HG02840 (cell line): ENCODE measurements at regions not wholly inside any gene's neighbourhood (a gene's known extent, or its start where the extent isn't known, plus 50 kb on each side); places are given as distances from the start of the nearest gene placed in this dataset.

Experiments
- ATAC-seq: cut with Tn5 transposase; IDR thresholded peaks from one replicate; pipeline ENCODE4 v1.9.1; 2021; ENCODE audit warnings: mild to moderate bottlenecking, moderate library complexity, moderate number of reproducible peaks; ENCODE audit not compliant: unreplicated experiment, low FRiP score

DNA sequence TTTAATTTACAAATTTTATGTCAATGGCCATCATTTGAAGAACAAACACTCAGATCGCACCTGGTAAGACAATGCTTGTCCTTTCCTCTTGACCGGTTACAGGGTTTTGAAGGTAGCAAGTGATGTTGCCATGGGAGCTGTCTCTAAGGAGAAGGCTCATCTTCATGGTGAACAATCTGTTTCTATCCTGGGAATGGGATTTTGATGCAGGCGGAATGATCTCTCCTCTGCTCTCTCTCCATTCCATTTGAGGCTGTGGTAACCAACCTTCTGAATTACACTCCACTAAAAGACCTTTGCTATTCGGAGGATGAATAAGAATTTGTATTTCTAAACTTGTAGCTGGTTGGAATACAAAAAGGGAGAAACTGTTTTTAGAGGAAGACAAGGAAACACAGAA, 57.9 kb upstream of the SLC5A9 start:
- ATAC-seq, result no peak

DNA sequence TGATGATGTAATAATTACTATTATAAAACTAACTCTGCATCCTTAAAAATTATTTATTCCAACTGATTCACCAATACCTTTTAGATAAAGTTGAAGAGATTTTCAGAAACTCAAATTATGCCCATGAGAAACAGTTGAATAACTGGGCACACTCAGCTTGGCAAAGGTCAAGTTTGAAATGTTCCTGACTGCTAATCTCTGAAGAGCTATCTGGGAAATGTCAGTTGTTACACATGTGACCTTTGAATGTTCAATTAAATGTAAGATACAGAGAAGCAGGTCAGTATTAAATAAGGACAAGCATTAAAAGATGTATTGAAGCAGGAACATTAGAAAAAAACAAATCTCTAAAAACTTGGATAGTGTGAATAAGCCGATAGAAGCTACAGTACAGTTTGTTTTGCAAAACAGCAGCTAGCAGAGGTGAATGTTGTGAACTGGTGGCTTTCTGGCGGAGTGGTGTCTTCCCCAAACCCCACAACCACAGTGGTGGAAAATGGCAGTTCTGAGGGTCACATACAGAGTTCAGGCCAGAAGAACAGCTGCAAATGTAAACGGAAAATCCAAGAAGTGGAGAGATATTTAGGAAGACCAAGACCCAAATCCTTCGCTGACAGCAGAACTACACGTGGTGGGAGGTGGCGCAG, 61.9 kb upstream of the SLC5A9 start:
- ATAC-seq, result no peak

DNA sequence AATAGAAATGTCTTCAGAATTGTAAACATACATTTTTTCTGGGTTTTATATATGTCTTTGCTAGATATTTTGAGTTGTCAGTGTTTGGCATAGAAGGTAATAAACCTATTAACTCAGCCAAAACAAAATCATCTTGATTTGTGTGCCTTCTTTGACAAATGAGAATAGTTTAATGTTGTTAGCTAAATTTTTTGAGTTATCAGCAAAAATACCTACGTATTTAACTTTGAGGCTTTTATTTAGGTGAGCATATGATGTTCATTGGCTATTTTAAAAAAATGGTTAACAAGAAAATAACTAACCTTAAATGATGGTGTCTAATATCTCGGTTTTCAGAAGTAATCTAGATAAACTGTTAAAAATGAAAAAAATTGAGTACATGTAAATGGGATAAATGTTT, 83.2 kb upstream of the SLC5A9 start:
- no peak for ATAC-seq

DNA sequence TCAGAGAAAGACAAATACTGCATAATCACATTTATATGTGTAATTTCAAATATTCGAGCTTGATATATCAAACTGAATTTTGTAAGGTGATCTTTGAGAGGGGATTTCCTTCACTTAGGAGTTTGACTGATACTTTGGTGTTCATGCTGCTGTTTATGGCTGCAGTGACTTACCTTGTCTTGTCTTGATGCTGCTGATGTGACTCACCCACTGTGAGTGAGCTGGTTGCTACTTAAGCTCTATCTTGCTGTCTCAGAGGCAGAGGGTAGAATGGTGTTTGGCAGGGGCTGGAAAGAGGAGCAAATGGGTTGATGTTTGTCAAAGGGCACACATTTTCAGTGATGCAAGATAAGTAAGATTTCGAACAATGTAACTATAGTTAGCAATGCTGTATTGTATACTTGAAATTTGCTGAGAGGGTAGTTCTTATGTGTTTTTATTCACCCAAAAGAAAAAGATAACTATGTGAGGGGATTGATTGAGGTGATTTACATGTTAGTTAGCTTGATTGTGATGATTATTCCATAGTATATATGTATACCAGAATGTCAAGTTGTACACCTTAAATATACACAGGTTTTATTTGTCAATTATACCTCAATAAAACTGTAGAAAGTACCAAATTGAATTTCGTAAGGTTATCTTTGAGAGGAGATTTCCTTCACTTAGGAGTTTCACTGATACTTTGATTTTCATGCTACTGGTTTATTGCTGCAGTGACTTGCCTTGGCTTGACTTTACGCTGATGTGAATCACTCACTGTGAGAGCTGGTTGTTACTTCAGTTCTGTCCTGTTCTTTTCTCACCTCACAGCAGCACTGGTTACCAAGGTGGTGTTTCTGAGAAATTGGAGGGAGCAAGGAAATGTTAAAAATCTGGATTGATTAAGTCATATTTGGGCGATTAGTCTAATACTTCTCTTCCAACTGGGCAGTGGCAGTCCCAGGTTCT, 94.5 kb upstream of the SLC5A9 start:
- ATAC-seq, result no peak

DNA sequence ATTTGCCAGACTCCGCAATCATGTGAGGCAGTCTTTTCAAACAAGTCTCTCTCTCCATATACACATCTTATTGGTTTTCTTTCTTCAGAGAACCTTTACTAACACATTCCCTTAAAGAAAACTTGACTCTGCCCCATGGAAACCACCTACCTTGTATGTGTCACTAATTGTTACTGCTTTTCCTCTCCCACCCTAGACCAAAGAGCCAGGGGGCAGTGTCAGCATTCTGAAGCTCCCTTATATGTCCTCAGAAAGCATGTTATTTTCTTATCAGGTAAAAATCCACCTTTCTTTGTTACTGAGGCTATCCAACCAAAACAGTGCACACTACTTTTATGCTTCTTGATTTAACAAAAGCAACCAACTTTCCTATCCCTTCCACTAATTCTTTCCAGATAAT, 98.9 kb upstream of the SLC5A9 start:
- ATAC-seq, result no peak

DNA sequence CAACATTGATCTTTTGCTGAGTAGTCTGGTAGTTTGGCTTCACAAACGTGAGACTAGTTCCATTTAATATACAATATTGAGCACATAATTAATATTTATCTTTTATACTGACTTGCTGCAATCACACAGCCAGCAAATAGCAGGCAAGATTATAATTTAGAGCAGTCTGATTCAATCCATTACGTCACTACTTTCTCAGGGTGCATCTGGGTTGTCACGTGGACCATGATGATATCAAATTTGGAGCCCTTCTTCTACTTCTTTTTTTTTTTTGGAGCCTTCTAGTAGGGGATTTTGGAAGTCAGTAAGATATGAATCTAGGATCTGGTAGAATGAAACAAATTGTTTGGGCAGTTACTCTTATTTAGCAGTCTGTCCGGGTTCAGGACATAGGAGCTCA, 100.6 kb upstream of the SLC5A9 start:
- no peak for ATAC-seq

DNA sequence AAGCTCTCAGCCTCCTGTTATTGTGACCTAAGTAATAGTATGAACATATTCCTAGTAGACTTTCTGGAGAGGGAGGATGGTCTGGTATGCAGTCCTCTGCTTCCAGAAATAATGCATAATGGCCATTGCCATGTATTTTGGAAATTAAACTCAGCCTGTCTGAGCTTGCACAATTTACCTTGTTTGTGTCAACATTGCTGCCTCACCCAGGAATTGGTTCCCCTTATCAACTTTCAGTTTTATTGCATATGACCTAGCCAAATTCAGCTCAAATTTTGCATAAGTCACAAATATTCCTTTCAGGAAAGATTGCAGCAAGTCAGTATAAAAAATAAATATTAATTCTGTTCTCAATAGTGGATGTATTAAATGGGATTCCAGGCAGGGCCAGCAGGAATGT, 101.9 kb upstream of the SLC5A9 start:
- ATAC-seq, result no peak

DNA sequence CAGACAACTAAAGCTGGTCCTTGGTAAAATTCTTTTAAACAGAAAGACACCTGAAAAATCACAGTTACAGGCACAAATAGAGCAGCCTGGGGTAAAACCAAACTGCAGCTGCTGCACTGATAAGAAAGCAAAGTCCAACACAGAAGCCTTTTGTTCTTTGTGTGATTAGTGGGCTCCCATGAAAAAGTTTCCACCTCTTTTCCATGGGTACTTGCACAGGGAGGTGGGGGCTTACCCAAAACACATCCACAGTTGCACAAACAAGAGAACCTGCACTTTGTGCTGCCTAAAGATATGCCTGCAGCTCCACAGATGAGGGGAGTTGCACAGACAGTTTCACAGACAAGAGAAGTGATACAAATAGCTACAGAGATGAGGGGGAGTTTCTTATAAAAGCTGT, 106.7 kb upstream of the SLC5A9 start:
- no peak for ATAC-seq

DNA sequence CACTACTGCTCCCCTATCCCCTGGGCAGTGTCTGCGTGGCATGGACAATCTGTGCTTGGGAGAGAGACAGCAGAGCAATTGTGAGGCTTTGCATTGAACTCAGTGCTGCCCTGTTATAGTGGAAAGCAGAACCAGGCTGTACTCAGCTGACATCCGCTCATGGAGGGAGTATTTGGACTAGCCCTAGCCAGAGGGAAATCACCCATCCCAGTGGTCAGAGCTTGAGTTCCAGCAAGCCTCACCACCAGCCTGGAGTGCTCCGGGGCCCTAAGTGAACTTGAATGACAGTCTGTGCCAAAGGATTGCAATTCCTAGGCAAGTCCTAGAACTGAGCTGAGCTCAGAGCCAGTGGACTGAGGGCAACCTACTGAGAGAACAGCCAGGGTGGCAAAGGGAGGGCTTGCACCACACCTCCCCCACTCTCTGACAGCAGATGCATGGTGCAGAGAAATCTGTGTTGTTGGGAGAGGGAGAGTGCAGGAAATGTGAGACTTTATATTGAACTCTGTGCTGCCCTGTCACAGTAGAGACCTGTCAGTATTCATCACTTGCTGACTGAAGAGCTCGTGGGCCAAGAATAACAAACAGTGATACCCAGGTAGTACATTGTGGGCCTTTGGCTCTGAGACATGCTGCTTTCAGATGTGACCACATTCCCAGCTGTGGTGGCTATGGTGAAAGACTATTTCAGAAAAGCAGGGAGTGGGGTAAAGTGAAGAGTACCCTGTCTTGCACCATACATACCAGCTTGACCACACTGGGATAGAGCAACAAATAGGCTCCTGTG, 107.7 kb upstream of the SLC5A9 start:
- ATAC-seq, result no peak

DNA sequence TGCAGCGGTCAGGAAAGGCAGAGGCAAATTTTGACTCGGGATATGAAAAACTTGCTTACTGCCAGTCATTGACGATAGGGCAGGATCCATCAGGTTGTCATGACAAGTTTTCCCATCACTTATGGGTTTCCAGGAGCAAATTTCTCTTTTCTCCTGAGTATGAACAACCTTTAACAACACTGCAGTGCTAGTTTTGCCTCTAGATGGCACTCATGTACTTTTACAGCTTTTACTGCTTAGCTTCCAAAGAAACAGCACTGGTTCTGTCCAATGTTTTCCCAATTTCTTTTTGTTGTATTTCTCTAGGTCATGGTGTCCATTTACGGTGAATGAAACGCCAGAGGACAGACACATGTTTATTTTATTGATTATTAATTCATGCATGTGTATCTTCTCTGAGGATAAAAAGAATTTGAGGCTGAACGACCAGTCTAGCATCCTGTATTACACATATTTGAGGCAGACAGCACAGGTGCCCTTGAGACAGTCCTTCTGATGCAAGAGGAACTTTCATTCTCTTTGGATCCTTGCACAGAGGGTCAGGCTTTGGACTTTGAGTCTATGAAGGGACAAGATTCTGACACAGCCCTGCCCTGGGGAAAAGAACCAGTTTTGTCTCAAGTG, 112.3 kb upstream of the TRABD2B start:
- ATAC-seq, result no peak

DNA sequence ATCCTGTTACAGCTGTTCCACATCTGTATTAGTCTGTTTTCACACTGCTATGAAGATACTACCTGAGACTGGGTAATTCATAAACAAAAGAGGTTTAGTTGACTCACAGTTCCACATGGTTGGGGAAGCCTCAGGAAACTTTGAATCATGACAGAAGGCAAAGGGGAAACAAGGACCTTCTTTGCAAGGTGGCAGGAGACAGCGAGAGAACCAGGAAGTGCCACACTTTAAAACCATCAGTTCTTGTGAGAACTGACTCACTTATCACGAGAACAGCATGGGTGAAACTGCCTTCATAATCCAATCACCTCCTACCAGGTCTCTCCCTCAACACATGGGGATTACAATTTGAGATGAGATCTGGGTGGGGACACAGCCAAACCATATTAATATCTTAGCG, 110.3 kb upstream of the TRABD2B start:
- ATAC-seq, result no peak

DNA sequence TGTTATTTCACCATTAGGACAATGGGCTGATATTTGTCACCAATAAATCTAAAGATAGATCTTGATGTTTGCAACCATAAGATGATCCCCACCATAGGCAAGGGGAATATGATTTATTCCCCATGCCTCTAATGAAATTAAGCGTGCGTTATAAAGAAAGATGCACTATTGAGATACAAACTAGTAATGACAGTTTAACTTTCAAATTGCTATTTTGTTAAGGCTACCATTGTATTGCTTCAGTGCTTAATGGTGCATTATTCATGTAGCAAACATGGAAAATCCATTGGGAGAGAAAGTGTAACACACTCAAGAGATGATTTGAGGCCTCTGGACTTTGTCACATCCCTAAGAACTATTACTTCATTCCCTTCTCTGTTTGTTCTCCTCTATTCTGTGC, 108.9 kb upstream of the TRABD2B start:
- no peak for ATAC-seq

DNA sequence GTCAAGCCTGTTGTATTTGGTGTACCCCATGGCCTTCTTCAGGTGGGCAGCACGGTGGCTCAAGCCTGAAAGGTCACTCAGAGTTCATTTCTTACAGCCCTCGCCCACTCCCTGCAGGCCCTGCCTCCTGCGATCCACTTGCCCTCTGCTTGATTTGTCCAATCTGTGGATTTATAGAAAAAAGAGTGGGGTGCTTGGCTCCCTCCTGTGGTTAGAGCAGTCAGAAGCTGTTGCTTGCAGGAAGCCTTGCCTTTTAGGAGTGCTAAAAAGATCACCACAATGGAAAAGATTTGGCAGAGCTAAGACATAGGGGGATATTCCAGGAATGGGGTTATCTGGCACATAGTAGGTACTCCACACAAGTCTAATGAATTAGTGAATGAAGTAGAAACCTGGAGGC, 108.0 kb upstream of the TRABD2B start:
- ATAC-seq, result no peak

DNA sequence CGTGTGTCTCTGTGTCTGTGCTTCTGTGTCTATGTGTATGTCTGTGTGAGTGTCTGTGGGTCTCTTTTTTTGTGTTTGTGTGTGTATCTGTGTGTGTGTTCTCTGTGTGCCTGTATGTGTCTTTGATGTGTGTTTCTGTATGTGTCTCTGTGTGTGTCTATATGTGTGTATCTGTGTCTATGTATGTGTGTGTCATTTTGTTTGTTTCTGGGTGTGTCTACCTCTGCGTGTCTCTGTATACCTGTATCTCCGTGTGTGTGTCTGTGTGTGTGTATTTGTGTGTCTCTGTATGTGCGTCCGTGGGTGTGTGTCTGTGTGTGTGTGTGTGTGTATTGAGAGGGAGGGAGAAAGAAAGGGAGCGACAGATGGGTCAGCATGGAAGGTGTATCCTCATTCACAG, 106.3 kb upstream of the TRABD2B start:
- no peak for ATAC-seq

DNA sequence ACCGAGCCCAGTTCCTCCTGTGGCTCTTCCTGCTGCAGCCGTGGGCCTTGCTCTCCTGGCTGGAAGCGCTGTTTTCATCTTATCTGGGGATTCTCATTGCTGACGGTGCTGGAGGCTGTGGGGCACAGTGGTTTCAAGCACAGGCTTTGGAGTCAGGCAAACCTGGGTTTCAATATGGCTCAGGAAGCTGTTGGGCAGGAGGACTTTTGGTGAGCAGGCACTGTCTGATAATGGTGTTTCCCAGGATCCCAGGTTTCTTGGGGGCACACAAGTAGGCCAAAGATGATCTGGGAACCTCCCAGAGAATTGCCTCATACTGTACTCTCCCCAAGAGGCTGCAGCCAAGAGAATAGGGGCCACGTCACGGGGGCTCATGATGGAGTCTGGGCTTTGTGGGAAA, 105.6 kb upstream of the TRABD2B start:
- no peak for ATAC-seq

DNA sequence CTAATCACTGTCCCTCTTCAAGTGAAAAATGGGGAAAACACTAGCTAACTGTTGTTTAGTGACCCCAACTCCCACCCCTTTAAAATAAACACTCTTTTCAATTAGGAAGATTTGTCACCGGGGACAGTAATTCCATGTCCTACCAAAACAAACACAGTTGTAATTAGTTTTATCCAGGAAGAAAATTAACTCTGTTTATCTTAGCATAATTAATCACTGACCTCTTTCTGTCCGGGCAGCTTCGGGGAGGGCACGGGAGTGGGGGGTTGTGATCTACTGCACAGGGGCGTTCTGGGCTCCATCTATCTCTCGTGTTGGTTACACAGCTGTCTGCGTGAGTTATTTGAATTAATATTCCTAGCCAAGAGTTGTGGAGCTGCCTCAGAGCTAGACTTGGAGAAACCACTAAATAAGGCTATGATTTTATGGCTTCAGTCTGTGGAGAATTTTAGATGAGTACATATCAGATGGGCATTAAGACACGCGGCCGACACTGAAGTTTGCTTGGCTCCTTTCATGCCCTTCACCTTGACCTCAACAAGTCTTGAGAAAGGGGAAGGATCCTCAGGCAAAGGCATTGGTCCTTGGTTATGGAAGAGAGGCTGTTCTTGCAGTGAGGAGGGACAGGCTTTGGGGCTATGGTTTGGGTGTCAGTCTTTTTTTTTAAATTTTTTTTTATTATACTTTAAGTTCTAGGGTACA, 102.0 kb upstream of the TRABD2B start:
- ATAC-seq, result no peak

DNA sequence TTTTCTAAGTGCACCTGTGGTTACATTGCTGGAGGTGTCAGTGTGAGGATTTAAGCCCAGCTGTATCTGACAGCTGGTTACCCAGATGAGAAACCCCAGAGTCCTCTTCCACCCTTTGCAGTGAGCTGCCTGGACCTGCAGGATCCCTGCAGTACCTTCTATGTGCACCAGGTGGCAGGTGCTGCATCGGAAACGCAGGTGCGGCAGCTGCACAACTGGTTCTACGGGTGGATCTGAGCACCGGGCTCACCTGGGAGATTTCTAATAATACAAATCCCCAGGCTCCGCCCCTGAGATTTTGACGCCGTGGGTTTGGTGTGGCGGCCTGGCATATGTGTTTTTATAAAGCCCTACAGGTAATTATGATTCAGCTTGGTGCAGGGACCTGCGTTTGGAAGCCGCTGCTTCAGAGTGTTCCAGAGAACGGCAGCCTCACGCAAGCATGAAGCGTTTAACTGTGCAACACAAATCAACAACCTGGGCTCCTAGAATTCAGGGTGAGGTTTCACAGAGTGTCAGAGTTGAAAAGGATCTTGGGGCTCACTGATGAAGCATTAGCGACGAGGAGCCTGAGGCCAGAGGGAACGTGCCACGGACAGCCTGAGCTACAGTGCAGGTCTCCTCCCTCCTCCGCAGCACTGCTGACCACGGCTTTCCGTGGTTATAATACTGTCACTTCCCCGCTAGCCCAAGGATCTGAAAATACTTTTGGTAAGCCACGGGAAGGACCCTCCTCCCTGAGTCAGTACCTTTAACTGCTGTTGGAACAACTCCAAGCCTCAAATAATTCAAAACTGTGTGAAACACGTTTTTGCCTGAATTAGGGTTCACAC, 96.7 kb upstream of the TRABD2B start:
- peak; percentile 89 for ATAC-seq

DNA sequence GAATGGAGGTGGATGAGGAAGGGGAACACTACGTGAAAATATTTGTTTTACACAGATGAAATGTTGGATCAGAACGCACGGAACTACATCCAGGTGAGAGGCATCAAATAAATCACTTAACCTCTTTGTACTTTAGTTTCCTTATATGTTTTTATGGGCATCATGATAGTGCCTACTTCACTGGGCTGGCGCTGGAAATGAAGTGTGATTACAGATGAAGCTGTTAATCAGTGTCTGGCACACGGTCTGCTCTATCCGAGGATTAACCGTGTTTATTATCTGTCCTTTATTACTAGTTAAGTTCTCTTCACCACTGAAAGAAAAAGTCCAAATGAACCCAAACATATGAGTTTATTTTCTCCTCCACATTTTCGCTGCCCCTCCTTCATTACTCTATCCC, 96.0 kb upstream of the TRABD2B start:
- no peak for ATAC-seq

DNA sequence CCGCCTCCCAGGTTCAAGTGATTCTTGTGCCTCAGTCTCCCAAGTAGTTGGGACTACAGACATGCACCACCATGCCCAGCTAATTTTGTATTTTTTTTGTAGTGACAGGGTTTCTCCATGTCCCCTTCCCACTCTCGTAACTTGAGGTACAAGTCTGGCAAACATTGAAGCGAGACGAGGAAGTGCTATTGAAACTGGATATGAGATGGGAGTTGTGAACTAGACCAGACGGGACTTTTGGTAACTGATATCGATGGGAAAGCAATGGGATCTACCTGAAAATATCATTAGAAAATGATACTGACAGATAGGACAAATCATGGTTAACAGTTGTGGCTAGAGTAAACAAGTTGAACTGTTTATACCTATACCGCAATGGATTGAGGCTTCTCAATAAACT, 95.2 kb upstream of the TRABD2B start:
- ATAC-seq, result no peak
